Endothelial cell of umbilical vein (primary cell): ENCODE measurements at regions not wholly inside any gene's neighbourhood (a gene's known extent, or its start where the extent isn't known, plus 50 kb on each side); places are given as distances from the start of the nearest gene placed in this dataset.

Source experiments
- FOS ChIP-seq: IDR thresholded peaks from 2 replicates; pipeline ENCODE4 v1.6.1; 2011; ENCODE audit warnings: mild to moderate bottlenecking, low read length, moderate library complexity, borderline replicate concordance; ENCODE audit not compliant: insufficient read depth
- POLR2A ChIP-seq: IDR thresholded peaks from 2 replicates; pipeline ENCODE4 v1.6.1; 2012; ENCODE audit warnings: low read depth, mild to moderate bottlenecking, control low read depth, low read length
- TF ChIP-seq, protein P1 (sequence below), 2 donors: IDR thresholded peaks; 1 replicate in 1 of 2; 2 replicates in 1 of 2; pipeline ENCODE4 v1.5.1; 2011; ENCODE audit warnings: low read length in 2 of 2, mild to moderate bottlenecking in 2 of 2, moderate library complexity in 2 of 2, control low read depth in 1 of 2, inconsistent platforms in 1 of 2, low read depth in 1 of 2; ENCODE audit not compliant: insufficient read depth in 1 of 2; ENCODE audit errors: extremely low read depth in 1 of 2

DNA sequence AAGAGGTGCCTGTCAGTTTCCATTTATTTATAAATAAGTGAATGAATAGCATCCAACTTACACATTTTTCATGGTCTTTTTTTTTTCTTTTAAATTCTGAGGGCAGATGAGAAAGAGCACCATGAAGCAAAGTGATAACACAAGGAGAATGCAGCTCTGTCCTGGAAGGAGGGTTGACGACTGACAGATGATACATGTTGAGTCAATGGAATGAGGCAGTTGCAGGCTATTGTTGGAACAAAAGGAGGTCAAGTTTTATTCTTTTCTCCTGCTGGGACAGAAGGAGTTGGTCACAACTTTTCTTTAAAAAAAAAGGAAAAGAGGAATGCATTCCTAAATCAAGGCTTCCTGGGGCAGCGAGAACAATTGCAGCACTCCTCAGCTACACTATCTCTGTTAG lies 119.9 kb upstream of the PLEKHG7 start:
- TF ChIP-seq POLR2A: no peak
- TF ChIP-seq, protein P1, sequence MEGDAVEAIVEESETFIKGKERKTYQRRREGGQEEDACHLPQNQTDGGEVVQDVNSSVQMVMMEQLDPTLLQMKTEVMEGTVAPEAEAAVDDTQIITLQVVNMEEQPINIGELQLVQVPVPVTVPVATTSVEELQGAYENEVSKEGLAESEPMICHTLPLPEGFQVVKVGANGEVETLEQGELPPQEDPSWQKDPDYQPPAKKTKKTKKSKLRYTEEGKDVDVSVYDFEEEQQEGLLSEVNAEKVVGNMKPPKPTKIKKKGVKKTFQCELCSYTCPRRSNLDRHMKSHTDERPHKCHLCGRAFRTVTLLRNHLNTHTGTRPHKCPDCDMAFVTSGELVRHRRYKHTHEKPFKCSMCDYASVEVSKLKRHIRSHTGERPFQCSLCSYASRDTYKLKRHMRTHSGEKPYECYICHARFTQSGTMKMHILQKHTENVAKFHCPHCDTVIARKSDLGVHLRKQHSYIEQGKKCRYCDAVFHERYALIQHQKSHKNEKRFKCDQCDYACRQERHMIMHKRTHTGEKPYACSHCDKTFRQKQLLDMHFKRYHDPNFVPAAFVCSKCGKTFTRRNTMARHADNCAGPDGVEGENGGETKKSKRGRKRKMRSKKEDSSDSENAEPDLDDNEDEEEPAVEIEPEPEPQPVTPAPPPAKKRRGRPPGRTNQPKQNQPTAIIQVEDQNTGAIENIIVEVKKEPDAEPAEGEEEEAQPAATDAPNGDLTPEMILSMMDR (IDR thresholded peaks at IDR 0.05; ENCODE audit: extremely low read depth in 1 of 2, insufficient read depth in 1 of 2, low read depth in 1 of 2, low read length in 2 of 2): no peak
- peak; percentile 22 for TF ChIP-seq FOS
